Sigmoid colon (tissue), 6 donors: ENCODE measurements at regions not wholly inside any gene's neighbourhood (a gene's known extent, or its start where the extent isn't known, plus 50 kb on each side); places are given as distances from the start of the nearest gene placed in this dataset.

ENCODE experiments used
- DNase-seq: peaks from one replicate; pipeline ENCODE4 v3.0.0-alpha.2; 2019
- H3K27ac ChIP-seq, 4 donors: fragments of 200-600 bp; sonication (generic); one replicate each; pipeline ENCODE4 v1.5.1; 2016 to 2019; ENCODE audit warnings: mild to moderate bottlenecking in 1 of 4
- H3K27me3 ChIP-seq, 3 donors: fragments of 200-600 bp; sonication (generic); one replicate each; pipeline ENCODE4 v1.5.1; 2019; ENCODE audit warnings: mild to moderate bottlenecking in 1 of 3
- H3K36me3 ChIP-seq, 4 donors: fragments of 200-600 bp; sonication (generic); one replicate each; pipeline ENCODE4 v1.5.1; 2016 to 2019
- H3K4me1 ChIP-seq, 4 donors: fragments of 200-600 bp; sonication (generic); one replicate each; pipeline ENCODE4 v1.5.1; 2017 to 2019
- H3K4me3 ChIP-seq, 4 donors: fragments of 200-600 bp; sonication (generic); one replicate each; pipeline ENCODE4 v1.5.1; 2017 to 2019; ENCODE audit warnings: mild to moderate bottlenecking in 2 of 4, moderate library complexity in 1 of 4
- H3K9me3 ChIP-seq, 4 donors: fragments of 200-600 bp in 3 of 4; sonication (generic) in 3 of 4; one replicate each; pipeline versions ENCODE4 v1.5.1 to v1.6.1; 2013 to 2019
- EP300 ChIP-seq, 4 donors: sonication (generic); formaldehyde crosslinking; IDR thresholded peaks; one replicate each; pipeline ENCODE4 v1.6.1; 2017; ENCODE audit warnings: antibody characterized with exemption in 4 of 4
- POLR2A ChIP-seq, 2 donors: fragments of 450-650 bp; IDR thresholded peaks; one replicate each; pipeline ENCODE4 v1.6.1; 2016; ENCODE audit warnings: antibody characterized with exemption in 2 of 2, mild to moderate bottlenecking in 2 of 2, moderate library complexity in 2 of 2
- POLR2AphosphoS5 ChIP-seq, 4 donors: sonication (generic); formaldehyde crosslinking; IDR thresholded peaks; one replicate each; pipeline ENCODE4 v1.6.1; 2017; ENCODE audit warnings: antibody characterized with exemption in 4 of 4
- WGBS, 2 donors: extraction: QIAGEN DNeasy Blood & Tissue Kit; methylation state at CpG; one replicate each; pipeline ENCODE4 v1.1.7; 2013; 5-methylcytosine and 5-hydroxymethylcytosine counted together
- intact Hi-C: fragments of 100-400 bp; cut with DNase I; formaldehyde crosslinking; loops from one replicate; pipeline ENCODE4 v1.15.1; 2023
- TF ChIP-seq, protein P1 (sequence below), 4 experiments: fragments of 450-650 bp in 3 of 4; fragments of 200-600 bp in 1 of 4; IDR thresholded peaks; one replicate each; pipeline ENCODE4 v1.5.1; 2016 to 2019; ENCODE audit warnings: antibody characterized with exemption in 4 of 4, mild to moderate bottlenecking in 3 of 4, moderate library complexity in 2 of 4
- donor health status: healthy with polysubstance abuse.
- donor health status: healthy.

DNA sequence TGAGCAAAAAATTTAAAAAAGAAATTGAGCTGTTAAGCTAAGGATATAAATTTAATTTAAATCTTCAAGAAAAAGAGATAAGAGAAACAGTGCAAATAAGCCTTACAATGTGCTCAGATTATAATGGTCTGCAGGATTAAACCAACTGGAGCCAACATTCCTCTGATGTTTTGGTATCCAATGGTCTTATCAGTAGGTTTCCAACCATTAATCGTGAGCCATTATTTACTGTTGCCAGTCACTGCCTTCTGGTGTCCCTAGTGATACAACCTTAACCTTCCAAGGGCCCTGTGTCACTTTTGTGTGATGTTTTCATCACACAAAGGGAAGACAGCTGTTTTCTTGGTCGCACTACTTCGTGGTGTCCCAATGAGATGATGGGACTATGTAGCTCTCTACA lies 134.5 kb upstream of the CTAGE1 start:
- DNase-seq, result no peak
- Histone ChIP-seq H3K4me3 (no peak overlapping the region), H3K27ac (no peak overlapping the region), H3K4me1 (peaks cover 0 to 9% (median 3%) of the 10 kb centered on the region in 4 donors), H3K27me3 (no peaks in the 10 kb centered on the region), H3K9me3 (no peaks in the 10 kb centered on the region), H3K36me3 (no peaks in the 10 kb centered on the region)
- intact Hi-C loops, result no loop called here
- TF ChIP-seq, protein P1, sequence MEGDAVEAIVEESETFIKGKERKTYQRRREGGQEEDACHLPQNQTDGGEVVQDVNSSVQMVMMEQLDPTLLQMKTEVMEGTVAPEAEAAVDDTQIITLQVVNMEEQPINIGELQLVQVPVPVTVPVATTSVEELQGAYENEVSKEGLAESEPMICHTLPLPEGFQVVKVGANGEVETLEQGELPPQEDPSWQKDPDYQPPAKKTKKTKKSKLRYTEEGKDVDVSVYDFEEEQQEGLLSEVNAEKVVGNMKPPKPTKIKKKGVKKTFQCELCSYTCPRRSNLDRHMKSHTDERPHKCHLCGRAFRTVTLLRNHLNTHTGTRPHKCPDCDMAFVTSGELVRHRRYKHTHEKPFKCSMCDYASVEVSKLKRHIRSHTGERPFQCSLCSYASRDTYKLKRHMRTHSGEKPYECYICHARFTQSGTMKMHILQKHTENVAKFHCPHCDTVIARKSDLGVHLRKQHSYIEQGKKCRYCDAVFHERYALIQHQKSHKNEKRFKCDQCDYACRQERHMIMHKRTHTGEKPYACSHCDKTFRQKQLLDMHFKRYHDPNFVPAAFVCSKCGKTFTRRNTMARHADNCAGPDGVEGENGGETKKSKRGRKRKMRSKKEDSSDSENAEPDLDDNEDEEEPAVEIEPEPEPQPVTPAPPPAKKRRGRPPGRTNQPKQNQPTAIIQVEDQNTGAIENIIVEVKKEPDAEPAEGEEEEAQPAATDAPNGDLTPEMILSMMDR (IDR thresholded peaks at IDR 0.05), result no peak
- TF ChIP-seq POLR2AphosphoS5 (IDR thresholded peaks at IDR 0.05) (no peak), EP300 (IDR thresholded peaks at IDR 0.05) (no peak), POLR2A (IDR thresholded peaks at IDR 0.05) (no peak)
- 58 to 78% methylated on average over 3 of the region's 3 CpGs for WGBS, 2 donors

DNA sequence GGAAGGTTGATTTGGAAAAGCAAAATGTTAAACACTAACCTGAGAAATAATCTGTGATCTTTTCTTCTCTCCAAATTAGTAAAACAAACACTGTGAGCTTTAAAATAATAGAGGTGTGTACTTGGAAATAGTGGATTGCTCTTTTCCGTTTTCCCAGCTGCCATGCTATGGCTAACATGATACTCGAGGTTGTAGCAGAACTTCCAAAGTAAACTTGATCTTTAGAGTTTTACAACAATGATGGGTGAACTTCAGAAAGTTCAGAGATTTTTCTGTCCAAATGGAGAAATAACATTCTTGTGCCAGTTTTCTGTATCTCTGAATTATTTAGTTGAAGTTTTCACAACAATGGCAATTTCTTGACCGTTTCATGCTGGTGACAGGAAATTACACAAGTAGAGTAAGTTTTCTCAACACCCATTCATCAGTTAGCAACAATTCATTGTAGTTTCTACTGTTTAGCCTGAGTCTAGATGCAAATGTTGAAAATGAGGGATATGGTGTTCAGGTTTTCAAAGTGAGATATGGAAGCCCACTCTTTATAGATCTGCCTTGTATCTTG lies 135.3 kb upstream of the CTAGE1 start:
- no peak for TF ChIP-seq POLR2A (IDR thresholded peaks at IDR 0.05)
- TF ChIP-seq POLR2AphosphoS5 (IDR thresholded peaks at IDR 0.05), result no peak
- TF ChIP-seq, protein P1 (IDR thresholded peaks at IDR 0.05), result no peak

DNA sequence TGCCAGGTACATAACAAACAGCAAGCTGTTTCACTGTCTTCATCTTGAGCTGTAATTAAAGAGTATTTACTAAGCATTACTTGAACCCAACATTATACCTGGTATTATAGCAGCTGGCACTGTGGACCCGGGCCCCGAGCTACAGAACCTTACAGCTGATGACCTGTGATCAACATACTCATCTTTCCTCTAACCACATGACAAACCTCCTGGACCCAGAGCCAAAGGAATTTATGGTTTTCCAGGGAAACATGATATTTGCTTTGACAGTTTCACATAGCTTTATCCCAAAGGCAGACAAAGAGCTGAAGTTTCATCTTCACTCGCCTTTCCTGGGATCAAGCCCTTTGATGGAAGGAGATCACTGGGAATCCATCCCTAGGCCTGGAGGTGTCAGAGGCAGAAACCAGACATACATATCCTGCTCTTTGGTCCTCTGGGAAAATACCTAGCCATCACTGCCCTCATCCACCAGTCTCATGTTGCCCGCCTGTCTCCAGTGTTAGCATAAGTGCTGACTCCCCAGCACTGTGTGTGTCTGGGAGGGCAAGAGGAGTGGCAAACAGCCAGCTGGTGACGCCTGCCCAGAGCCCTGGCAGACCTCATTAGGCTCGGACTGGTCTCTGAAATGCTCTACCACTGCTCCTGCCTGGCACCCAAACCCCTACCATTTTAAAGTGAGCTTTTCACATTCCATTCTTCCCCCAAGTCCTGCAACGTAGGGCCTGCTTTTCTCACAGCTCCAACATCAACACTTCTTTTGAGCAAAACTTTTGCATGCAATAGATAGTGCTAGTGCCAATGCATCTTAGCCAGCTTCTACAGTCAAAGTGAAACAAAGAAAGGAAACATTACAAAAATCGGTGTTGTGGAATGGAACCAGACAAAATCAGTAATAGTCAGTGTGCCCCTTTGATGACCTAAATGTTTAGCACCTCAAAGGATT lies 138.8 kb upstream of the CTAGE1 start:
- intact Hi-C loops, result no loop called here
- no peaks in the 10 kb centered on the region for H3K27me3 ChIP-seq
- peak overlapping the region in 2 of 4 donors; percentile 37 to 92 for H3K27ac ChIP-seq
- peaks cover 0 to 19% (median 13%) of the 10 kb centered on the region in 4 donors for H3K4me1 ChIP-seq
- TF ChIP-seq EP300 (IDR thresholded peaks at IDR 0.05) (no peak), POLR2AphosphoS5 (IDR thresholded peaks at IDR 0.05) (no peak), POLR2A (IDR thresholded peaks at IDR 0.05) (no peak)
- TF ChIP-seq, protein P1 (IDR thresholded peaks at IDR 0.05), result no peak
- peak; percentile 78 for DNase-seq
- no peaks in the 10 kb centered on the region for H3K36me3 ChIP-seq
- no peaks in the 10 kb centered on the region for H3K9me3 ChIP-seq
- H3K4me3 ChIP-seq, result no peak overlapping the region
- 78 to 80% methylated on average over 8 of the region's 8 CpGs for WGBS, 2 donors

More for the DNA sequence above, 135.3 kb upstream of the CTAGE1 start:
- Histone ChIP-seq H3K36me3 (no peaks in the 10 kb centered on the region), H3K4me3 (no peak overlapping the region), H3K27me3 (no peaks in the 10 kb centered on the region), H3K9me3 (no peaks in the 10 kb centered on the region), H3K27ac (no peak overlapping the region), H3K4me1 (peaks cover 0 to 9% (median 0%) of the 10 kb centered on the region in 4 donors)
- DNase-seq, result no peak
- 49 to 72% methylated on average over 3 of the region's 3 CpGs for WGBS, 2 donors
- intact Hi-C loops, result no loop called here

DNA sequence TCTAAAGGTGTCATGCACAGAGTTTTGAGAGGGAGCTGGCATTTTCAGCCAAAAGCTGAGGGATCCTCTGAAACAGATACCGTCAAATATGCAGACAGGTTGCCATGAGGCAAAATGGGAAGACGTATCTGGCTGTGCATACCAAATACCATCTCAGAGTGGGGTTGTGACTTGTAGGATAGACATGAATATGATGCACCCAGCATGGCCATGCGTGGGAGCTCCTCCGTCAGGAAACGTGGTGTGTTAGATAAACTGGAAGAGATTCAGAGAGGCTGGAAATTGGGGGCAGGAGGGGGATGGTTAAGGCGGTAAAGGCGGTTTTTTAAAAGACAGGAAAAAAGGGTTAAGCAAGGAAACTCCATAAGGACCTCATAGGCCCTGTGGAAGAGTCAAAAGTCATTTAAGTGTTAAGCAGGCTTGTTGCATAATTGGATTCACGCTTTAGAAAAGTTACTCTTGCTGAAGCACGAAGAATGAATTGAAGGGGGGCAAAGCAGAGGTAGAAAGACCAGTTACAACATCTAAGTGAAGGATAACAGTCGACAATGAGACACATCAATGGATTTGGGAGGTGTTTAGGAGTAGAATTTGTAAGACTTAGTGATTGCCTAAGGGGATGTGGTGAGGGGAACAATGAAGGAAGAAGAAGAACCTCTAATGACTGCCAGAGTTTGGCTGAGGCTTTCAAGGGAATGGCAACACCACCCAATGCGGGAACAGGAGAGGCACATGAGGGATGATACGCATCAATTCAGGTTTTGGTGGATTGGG lies 139.6 kb upstream of the CTAGE1 start:
- WGBS, 2 donors, result 86 to 92% methylated on average over 12 of the region's 12 CpGs
- Histone ChIP-seq H3K4me3 (no peak overlapping the region), H3K27ac (peak overlapping the region in 2 of 4 donors; percentile 37 to 92), H3K27me3 (no peaks in the 10 kb centered on the region), H3K4me1 (peaks cover 0 to 19% (median 13%) of the 10 kb centered on the region in 4 donors), H3K36me3 (no peaks in the 10 kb centered on the region), H3K9me3 (no peaks in the 10 kb centered on the region)
- intact Hi-C loops, result no loop called here
- TF ChIP-seq POLR2A (IDR thresholded peaks at IDR 0.05) (no peak), POLR2AphosphoS5 (IDR thresholded peaks at IDR 0.05) (no peak), EP300 (IDR thresholded peaks at IDR 0.05) (no peak)
- TF ChIP-seq, protein P1 (IDR thresholded peaks at IDR 0.05), result no peak
- DNase-seq, result no peak
